DND-41 (cell line): ENCODE measurements at regions not wholly inside any gene's neighbourhood (a gene's known extent, or its start where the extent isn't known, plus 50 kb on each side); places are given as distances from the start of the nearest gene placed in this dataset.
"Not testable (repeated sequence)": the region's sequence is repeated elsewhere in the genome, so short reads cannot be mapped to it uniquely, and the experiment has no call there.

Experiments
- ATAC-seq: fragments of 200-7000 bp; cut with Tn5 transposase; 3 replicates; pipeline ENCODE4 v1.9.1; 2021; ENCODE audit warnings: low read depth; ENCODE audit not compliant: insufficient read depth
- DNase-seq: peaks from one replicate; pipeline ENCODE4 v3.0.0-alpha.2; 2020
- H2AFZ ChIP-seq: 2 replicates; pipeline ENCODE4 v1.6.0; 2012; ENCODE audit warnings: low read depth, low read length
- H3K27ac ChIP-seq: 2 replicates; pipeline ENCODE4 v1.5.1; 2012; ENCODE audit warnings: low read length, inconsistent platforms
- H3K27me3 ChIP-seq: fragments of 200-600 bp; sonication (generic); 2 replicates; pipeline ENCODE4 v1.6.0; 2012; ENCODE audit warnings: low read length, mild to moderate bottlenecking, inconsistent platforms; ENCODE audit not compliant: insufficient read depth, poor library complexity
- H3K36me3 ChIP-seq: 2 replicates; pipeline ENCODE4 v1.5.1; 2012; ENCODE audit warnings: low read length, inconsistent platforms; ENCODE audit not compliant: insufficient read depth
- H3K4me1 ChIP-seq: 2 replicates; pipeline ENCODE4 v1.5.1; 2012; ENCODE audit warnings: mild to moderate bottlenecking, low read length; ENCODE audit not compliant: insufficient read depth
- H3K4me2 ChIP-seq: 2 replicates; pipeline ENCODE4 v1.6.0; 2012; ENCODE audit warnings: mild to moderate bottlenecking, moderate library complexity, low read length, inconsistent platforms; ENCODE audit not compliant: insufficient read depth
- H3K4me3 ChIP-seq, 2 experiments: fragments of 200-600 bp in 1 of 2; shearing (Covaris generic) in 1 of 2; 2 replicates each; pipeline ENCODE4 v1.5.1; 2012 to 2016; ENCODE audit warnings: inconsistent platforms in 2 of 2, low read length in 2 of 2, mild to moderate bottlenecking in 2 of 2, low read depth in 1 of 2, moderate library complexity in 1 of 2
- H3K79me2 ChIP-seq: 2 replicates; pipeline ENCODE4 v1.6.0; 2012; ENCODE audit warnings: low read length, inconsistent platforms; ENCODE audit not compliant: insufficient read depth
- H3K9ac ChIP-seq: 2 replicates; pipeline ENCODE4 v1.6.0; 2012; ENCODE audit warnings: low read depth, mild to moderate bottlenecking, inconsistent platforms, low read length, moderate library complexity
- H3K9me3 ChIP-seq: 2 replicates; pipeline ENCODE4 v1.5.1; 2012; ENCODE audit warnings: low read length, moderate library complexity, mild to moderate bottlenecking, inconsistent platforms; ENCODE audit not compliant: insufficient read depth, severe bottlenecking
- H4K20me1 ChIP-seq: 2 replicates; pipeline ENCODE4 v1.6.0; 2012; ENCODE audit warnings: low read length; ENCODE audit not compliant: insufficient read depth
- EZH2 ChIP-seq: IDR thresholded peaks from 3 replicates; pipeline ENCODE4 v1.6.1; 2012; ENCODE audit warnings: borderline replicate concordance, low read depth, mild to moderate bottlenecking, moderate library complexity, low read length, inconsistent platforms; ENCODE audit not compliant: severe bottlenecking
- TF ChIP-seq, protein P1 (sequence below): IDR thresholded peaks from 2 replicates; pipeline ENCODE4 v1.5.1; 2012; ENCODE audit warnings: borderline replicate concordance, low read length, moderate library complexity, mild to moderate bottlenecking; ENCODE audit not compliant: poor library complexity, severe bottlenecking; ENCODE audit errors: extremely low read depth

DNA sequence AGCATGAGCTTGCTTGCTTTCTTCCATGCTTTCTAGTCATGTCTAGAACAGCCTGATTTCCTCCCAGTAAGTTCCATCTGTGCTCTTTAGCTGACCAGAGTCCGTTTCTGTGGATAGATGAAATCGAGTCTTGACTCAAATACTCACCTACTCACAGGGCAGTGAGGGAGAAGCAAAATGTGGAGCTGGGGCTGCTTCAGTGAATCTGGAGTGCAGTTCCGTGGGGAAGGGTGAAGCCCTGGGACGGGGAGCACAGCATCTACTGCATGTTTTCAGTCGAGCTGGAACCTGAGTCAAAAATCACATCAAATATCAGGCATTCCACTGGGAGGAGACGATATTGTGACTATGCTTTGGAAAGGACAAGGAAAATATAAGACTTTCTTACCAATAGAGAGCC lies 70.3 kb upstream of the PRMT8 start:
- no peaks in the 10 kb centered on the region for H3K36me3 ChIP-seq
- H3K27me3 ChIP-seq, result peaks cover 3% of the 10 kb centered on the region
- ATAC-seq (no peak), DNase-seq (no peak)
- H3K4me1 ChIP-seq, result no peaks in the 10 kb centered on the region
- no peak overlapping the region for H3K4me2 ChIP-seq
- H3K9ac ChIP-seq, result no peak overlapping the region
- TF ChIP-seq, protein P1, sequence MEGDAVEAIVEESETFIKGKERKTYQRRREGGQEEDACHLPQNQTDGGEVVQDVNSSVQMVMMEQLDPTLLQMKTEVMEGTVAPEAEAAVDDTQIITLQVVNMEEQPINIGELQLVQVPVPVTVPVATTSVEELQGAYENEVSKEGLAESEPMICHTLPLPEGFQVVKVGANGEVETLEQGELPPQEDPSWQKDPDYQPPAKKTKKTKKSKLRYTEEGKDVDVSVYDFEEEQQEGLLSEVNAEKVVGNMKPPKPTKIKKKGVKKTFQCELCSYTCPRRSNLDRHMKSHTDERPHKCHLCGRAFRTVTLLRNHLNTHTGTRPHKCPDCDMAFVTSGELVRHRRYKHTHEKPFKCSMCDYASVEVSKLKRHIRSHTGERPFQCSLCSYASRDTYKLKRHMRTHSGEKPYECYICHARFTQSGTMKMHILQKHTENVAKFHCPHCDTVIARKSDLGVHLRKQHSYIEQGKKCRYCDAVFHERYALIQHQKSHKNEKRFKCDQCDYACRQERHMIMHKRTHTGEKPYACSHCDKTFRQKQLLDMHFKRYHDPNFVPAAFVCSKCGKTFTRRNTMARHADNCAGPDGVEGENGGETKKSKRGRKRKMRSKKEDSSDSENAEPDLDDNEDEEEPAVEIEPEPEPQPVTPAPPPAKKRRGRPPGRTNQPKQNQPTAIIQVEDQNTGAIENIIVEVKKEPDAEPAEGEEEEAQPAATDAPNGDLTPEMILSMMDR, result no peak
- no peak for TF ChIP-seq EZH2
- no peak overlapping the region for H3K4me3 ChIP-seq
- H2AFZ ChIP-seq, result no peak overlapping the region
- H4K20me1 ChIP-seq, result no peaks in the 10 kb centered on the region
- H3K9me3 ChIP-seq, result no peaks in the 10 kb centered on the region
- no peak overlapping the region for H3K27ac ChIP-seq
- no peaks in the 10 kb centered on the region for H3K79me2 ChIP-seq

DNA sequence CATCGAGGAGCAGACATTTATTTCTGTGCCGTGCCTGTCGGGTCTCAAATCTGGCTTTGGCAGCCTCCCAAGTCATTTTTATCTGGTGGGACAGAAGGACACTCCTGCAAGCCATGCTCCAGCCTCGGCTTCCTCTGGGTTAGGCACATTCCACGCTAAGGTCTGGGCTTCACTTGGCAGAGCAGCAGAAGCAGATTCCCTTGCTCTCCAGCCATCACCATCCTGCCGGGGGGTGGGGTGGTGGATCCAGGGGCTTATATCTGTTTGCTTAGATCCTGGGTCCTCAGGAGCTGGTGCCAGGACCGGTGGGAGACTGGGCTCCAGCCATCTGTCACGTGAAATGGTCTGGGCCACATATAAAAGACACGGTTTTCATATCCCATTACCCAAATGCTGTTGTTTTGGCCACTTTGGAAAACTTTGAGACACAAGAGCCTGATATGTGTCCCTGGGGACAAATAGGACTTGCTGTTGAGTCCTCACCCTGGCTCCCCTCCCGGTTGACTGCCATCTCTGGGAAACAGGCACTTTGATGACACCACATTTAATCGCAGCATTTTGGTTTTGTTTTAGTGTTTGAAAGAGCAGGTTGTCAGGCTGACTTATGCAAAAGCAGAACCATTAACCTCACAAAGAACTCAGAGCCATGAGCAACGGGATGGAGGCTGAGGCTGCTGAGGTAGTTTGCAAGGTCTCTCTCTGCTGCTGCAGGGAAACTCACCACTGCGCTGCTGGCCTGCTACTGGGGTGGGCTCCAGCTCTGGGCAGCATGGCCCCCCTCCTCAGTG lies 69.6 kb upstream of the PRMT8 start:
- no peak for ATAC-seq
- no peak overlapping the region for H3K27ac ChIP-seq
- H3K4me3 ChIP-seq, result no peak overlapping the region
- TF ChIP-seq EZH2, result no peak
- TF ChIP-seq, protein P1, result no peak
- peaks cover 3% of the 10 kb centered on the region for H3K27me3 ChIP-seq
- no peak overlapping the region for H2AFZ ChIP-seq
- no peak overlapping the region for H3K9ac ChIP-seq
- H3K9me3 ChIP-seq, result no peaks in the 10 kb centered on the region
- no peaks in the 10 kb centered on the region for H4K20me1 ChIP-seq
- H3K4me2 ChIP-seq, result no peak overlapping the region
- H3K36me3 ChIP-seq, result no peaks in the 10 kb centered on the region
- no peak for DNase-seq
- H3K4me1 ChIP-seq, result no peaks in the 10 kb centered on the region
- no peaks in the 10 kb centered on the region for H3K79me2 ChIP-seq

DNA sequence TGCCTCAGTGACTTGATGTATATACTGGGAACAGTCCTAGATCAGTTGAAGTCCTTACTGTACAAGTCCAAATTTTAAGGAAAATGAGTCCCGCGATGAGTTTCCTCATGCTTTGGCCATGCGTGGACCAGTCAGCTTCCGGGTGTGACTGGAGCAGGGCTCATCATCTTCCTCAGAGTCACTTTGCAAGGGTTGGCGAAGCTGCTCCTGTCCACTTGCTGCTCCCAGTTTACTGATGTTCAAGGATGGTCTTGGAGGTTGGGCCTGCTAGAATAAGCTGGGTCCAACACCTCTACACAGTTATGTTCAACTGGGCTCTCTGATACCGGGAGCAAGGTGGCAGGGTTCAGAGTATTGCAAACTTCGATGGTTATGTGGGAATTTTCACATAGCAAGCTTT lies 66.2 kb upstream of the PRMT8 start:
- H3K27ac ChIP-seq, H3K4me1 ChIP-seq, DNase-seq, H3K79me2 ChIP-seq, H4K20me1 ChIP-seq, H2AFZ ChIP-seq, H3K9me3 ChIP-seq, H3K4me3 ChIP-seq, ATAC-seq, H3K9ac ChIP-seq, H3K36me3 ChIP-seq, H3K27me3 ChIP-seq, H3K4me2 ChIP-seq: not testable (repeated sequence)

DNA sequence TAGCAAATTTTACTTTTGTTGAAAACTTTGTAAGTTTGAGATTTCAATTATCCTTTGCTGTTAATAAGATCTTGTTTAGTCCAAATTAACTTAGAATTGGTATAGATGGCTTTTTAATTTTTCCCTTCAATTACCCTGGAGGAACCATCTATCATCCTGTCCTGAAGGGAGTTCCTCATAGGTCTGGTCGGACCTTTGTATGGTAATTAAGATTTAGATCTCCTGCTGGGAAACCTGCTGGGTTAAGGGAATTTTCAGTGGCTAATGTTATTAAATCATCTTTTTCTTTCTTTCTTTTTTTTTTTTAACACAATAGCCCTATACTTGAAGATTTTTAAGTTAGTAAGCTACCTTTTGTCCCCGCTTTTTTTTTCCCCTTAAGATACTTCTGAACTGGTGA lies 63.0 kb upstream of the PRMT8 start:
- TF ChIP-seq EZH2, result no peak
- Histone ChIP-seq H4K20me1 (no peaks in the 10 kb centered on the region), H3K9ac (no peak overlapping the region), H3K27me3 (peaks cover 3% of the 10 kb centered on the region), H3K9me3 (peaks cover 4% of the 10 kb centered on the region), H3K36me3 (no peaks in the 10 kb centered on the region), H3K4me2 (no peak overlapping the region), H3K4me3 (no peak overlapping the region), H2AFZ (no peak overlapping the region), H3K79me2 (no peaks in the 10 kb centered on the region), H3K4me1 (peaks cover 5% of the 10 kb centered on the region), H3K27ac (no peak overlapping the region)
- DNase-seq (no peak), ATAC-seq (no peak)
